ENCODE measurements at regions not wholly inside any gene's neighbourhood (a gene's known extent, or its start where the extent isn't known, plus 50 kb on each side); places are given as distances from the start of the nearest gene placed in this dataset.

GRCh38 chr5:142427015-142427364, 102.2 kb upstream of the SPRY4 start:
- intact Hi-C loops (cut with micrococcal nuclease): no loop called here
- H3K27me3 ChIP-seq (replicated peaks in 1 of 4; ENCODE audit: control extremely low read depth in 1 of 4, control insufficient read depth in 3 of 4, insufficient read depth in 4 of 4, low read length in 3 of 4): peaks cover 0 to 7% (median 0%) of the 10 kb centered on the region in 4 experiments
- H2AFZ ChIP-seq (ENCODE audit: insufficient read depth, low read depth, low read length, poor library complexity, severe bottlenecking): no peak overlapping the region
- no peaks in the 10 kb centered on the region for H4K20me1 ChIP-seq (ENCODE audit: control insufficient read depth, insufficient read depth, low read length, poor library complexity, severe bottlenecking)
- no peak for TF ChIP-seq EZH2 (IDR thresholded peaks at IDR 0.05; ENCODE audit: borderline replicate concordance, insufficient read depth, low read depth, low read length, poor library complexity, severe bottlenecking)
- TF ChIP-seq, protein P1, sequence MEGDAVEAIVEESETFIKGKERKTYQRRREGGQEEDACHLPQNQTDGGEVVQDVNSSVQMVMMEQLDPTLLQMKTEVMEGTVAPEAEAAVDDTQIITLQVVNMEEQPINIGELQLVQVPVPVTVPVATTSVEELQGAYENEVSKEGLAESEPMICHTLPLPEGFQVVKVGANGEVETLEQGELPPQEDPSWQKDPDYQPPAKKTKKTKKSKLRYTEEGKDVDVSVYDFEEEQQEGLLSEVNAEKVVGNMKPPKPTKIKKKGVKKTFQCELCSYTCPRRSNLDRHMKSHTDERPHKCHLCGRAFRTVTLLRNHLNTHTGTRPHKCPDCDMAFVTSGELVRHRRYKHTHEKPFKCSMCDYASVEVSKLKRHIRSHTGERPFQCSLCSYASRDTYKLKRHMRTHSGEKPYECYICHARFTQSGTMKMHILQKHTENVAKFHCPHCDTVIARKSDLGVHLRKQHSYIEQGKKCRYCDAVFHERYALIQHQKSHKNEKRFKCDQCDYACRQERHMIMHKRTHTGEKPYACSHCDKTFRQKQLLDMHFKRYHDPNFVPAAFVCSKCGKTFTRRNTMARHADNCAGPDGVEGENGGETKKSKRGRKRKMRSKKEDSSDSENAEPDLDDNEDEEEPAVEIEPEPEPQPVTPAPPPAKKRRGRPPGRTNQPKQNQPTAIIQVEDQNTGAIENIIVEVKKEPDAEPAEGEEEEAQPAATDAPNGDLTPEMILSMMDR (IDR thresholded peaks at IDR 0.05): no peak
- H3K4me3 ChIP-seq (ENCODE audit: control extremely low read depth in 1 of 5, extremely low read depth in 1 of 5, insufficient read depth in 1 of 5, low read depth in 2 of 5, low read length in 4 of 5): no peak overlapping the region
- H3K27ac Mint-ChIP-seq: no peak overlapping the region
- ATAC-seq (ENCODE audit: low read depth): no peak
- no peak overlapping the region for H3K9ac ChIP-seq (ENCODE audit: low read length)
- POLR2A ChIA-PET: interaction anchor here (0.6 kb wide), 1 partner anchor 134 kb away, joined by 3 read pairs; no protein-coding TSS in a partner anchor
- no peaks in the 10 kb centered on the region for H3K27me3 Mint-ChIP-seq
- no peak overlapping the region for H3K4me2 ChIP-seq (replicated peaks; ENCODE audit: low read depth, low read length, poor library complexity, severe bottlenecking)
- CTCF ChIA-PET: no interaction called here
- H3K36me3 ChIP-seq (replicated peaks in 1 of 2; ENCODE audit: control extremely low read depth in 1 of 2, control insufficient read depth in 1 of 2, extremely low read depth in 1 of 2, insufficient read depth in 2 of 2, low read length in 1 of 2): no peaks in the 10 kb centered on the region
- no peak overlapping the region for H3K4me3 Mint-ChIP-seq
- peaks cover 17 to 19% of the 10 kb centered on the region in 2 donors for H3K4me1 ChIP-seq (ENCODE audit: control insufficient read depth in 2 of 2, insufficient read depth in 2 of 2, low read length in 2 of 2)
- peaks cover 0 to 4% (median 2%) of the 10 kb centered on the region in 3 donors for H3K9me3 ChIP-seq (ENCODE audit: control extremely low read depth in 1 of 3, control insufficient read depth in 2 of 3, insufficient read depth in 1 of 3, low read length in 2 of 3)
- 70% methylated on average over 6 of the region's 7 CpGs for WGBS (ENCODE audit: insufficient coverage)
- H3K27ac ChIP-seq (ENCODE audit: low read length in 2 of 2): no peak overlapping the region
- DNase-seq: no peak
- H3K79me2 ChIP-seq (ENCODE audit: control insufficient read depth, insufficient read depth, low read length): no peaks in the 10 kb centered on the region
- no peaks in the 10 kb centered on the region for H3K9me3 Mint-ChIP-seq (ENCODE audit: insufficient read depth)
- peaks cover 27% of the 10 kb centered on the region for H3K4me1 Mint-ChIP-seq

DNA sequence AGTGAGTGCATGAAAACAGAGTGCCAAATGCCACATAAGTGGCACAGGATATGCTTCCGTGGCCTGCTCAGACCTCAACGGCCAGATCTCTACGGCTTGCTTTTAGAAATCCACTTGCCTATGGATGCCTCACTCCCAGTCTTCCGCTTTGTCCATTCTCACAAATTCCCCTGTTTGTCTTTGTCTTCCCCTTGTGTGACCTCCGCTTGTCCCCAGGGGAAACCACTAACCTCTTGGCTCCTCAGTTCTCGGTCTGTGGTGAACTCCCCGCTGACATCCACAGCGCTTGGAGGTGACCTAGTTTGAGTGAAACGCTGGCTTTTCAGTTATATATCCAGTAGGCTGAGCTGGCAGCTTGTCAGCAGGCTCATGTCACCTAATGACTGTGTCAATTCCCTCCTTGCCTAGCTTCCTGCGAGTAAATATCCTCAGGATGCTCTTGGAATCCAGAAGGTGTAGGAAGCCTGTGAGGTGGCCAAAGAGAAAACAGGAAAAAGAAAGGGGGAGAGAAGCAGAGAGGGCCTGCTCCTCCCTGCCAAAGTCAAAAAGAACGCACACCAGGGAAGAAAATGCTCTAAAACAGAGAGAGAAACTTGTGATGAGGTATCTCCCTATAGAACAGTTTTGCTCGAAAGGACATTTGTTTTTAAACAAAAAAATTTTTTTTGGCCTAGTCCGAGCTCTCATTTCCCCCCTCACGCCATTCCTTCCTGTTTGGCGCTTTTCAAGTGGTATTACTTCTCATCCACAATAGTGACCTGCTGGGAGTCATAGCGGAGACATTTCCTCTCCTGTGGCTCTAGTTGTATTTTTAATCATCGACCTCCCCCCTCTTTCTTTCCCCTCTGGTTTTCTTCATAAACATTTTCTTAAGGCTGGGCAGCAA, 101.6 kb upstream of the SPRY4 start:
- Histone ChIP-seq H2AFZ (ENCODE audit: insufficient read depth, low read depth, low read length, poor library complexity, severe bottlenecking) (no peak overlapping the region), H3K36me3 (replicated peaks in 1 of 2; ENCODE audit: control extremely low read depth in 1 of 2, control insufficient read depth in 1 of 2, extremely low read depth in 1 of 2, insufficient read depth in 2 of 2, low read length in 1 of 2) (no peaks in the 10 kb centered on the region), H3K4me2 (replicated peaks; ENCODE audit: low read depth, low read length, poor library complexity, severe bottlenecking) (no peak overlapping the region), H4K20me1 (ENCODE audit: control insufficient read depth, insufficient read depth, low read length, poor library complexity, severe bottlenecking) (no peaks in the 10 kb centered on the region), H3K27ac (ENCODE audit: low read length in 2 of 2) (no peak overlapping the region), H3K79me2 (ENCODE audit: control insufficient read depth, insufficient read depth, low read length) (no peaks in the 10 kb centered on the region), H3K4me1 (ENCODE audit: control insufficient read depth in 2 of 2, insufficient read depth in 2 of 2, low read length in 2 of 2) (peaks cover 21 to 24% of the 10 kb centered on the region in 2 donors), H3K9ac (ENCODE audit: low read length) (no peak overlapping the region), H3K4me3 (ENCODE audit: control extremely low read depth in 1 of 5, extremely low read depth in 1 of 5, insufficient read depth in 1 of 5, low read depth in 2 of 5, low read length in 4 of 5) (no peak overlapping the region), H3K9me3 (ENCODE audit: control extremely low read depth in 1 of 3, control insufficient read depth in 2 of 3, insufficient read depth in 1 of 3, low read length in 2 of 3) (peaks cover 0 to 4% (median 2%) of the 10 kb centered on the region in 3 donors), H3K27me3 (replicated peaks in 1 of 4; ENCODE audit: control extremely low read depth in 1 of 4, control insufficient read depth in 3 of 4, insufficient read depth in 4 of 4, low read length in 3 of 4) (peaks cover 0 to 7% (median 0%) of the 10 kb centered on the region in 4 experiments)
- Mint-ChIP-seq H3K4me1 (peaks cover 27% of the 10 kb centered on the region), H3K9me3 (ENCODE audit: insufficient read depth) (no peaks in the 10 kb centered on the region), H3K27ac (no peak overlapping the region), H3K4me3 (no peak overlapping the region), H3K27me3 (no peaks in the 10 kb centered on the region)
- no peak for ATAC-seq (ENCODE audit: low read depth)
- intact Hi-C loops (cut with micrococcal nuclease): no loop called here
- 42% methylated on average over 10 of the region's 17 CpGs for WGBS (ENCODE audit: insufficient coverage)
- CTCF ChIA-PET: no interaction called here
- no peak for DNase-seq
- POLR2A ChIA-PET: no interaction called here
- TF ChIP-seq, protein P1 (IDR thresholded peaks at IDR 0.05): no peak
- TF ChIP-seq EZH2 (IDR thresholded peaks at IDR 0.05; ENCODE audit: borderline replicate concordance, insufficient read depth, low read depth, low read length, poor library complexity, severe bottlenecking): no peak
